ENCODE measurements at regions not wholly inside any gene's neighbourhood (a gene's known extent, or its start where the extent isn't known, plus 50 kb on each side); places are given as distances from the start of the nearest gene placed in this dataset.

DNA sequence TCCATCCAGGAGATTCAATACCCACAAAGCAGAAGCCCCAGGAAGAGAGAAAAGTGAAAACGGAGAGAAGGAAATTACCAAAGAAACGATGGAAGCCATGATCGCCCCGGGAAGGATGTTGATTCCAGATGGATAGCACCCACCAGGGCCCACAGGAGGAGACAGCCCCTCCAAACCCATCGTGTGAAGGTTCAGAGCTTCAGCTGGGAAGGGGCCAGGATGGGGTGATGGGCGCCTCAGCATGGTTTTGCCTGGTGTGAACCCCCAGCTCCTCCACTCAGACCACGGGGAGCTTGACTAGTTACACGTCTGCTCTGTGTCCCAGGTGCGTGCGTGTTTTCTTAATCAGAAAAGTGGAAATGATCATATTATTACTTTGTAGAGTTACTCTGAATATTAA, 264.5 kb downstream of the EIPR1 start:
- no peak for TF ChIP-seq CTCF (IDR thresholded peaks at IDR 0.05; ENCODE audit: poor library complexity)
- no peak for TF ChIP-seq EZH2phosphoT487 (IDR thresholded peaks at IDR 0.05; ENCODE audit: low read depth, severe bottlenecking, unreplicated experiment)
- no peak for TF ChIP-seq EZH2 (IDR thresholded peaks at IDR 0.05; ENCODE audit: borderline replicate concordance)
